ENCODE measurements at regions not wholly inside any gene's neighbourhood (a gene's known extent, or its start where the extent isn't known, plus 50 kb on each side); places are given as distances from the start of the nearest gene placed in this dataset.

- no peak for TF ChIP-seq RCOR1 (IDR thresholded peaks at IDR 0.05; ENCODE audit: insufficient replicate concordance, low read length)
- no peak for TF ChIP-seq USF2 (IDR thresholded peaks at IDR 0.05; ENCODE audit: low read depth, low read length)
- no peak for TF ChIP-seq CTCF (conservative IDR thresholded peaks at IDR 0.05; ENCODE audit: low read depth, low read length)
- TF ChIP-seq MAZ (IDR thresholded peaks at IDR 0.05; ENCODE audit: borderline replicate concordance, low read depth, low read length) = no peak
- TF ChIP-seq CHD1 (IDR thresholded peaks at IDR 0.05; ENCODE audit: low read depth, low read length) = no peak
- no peak for TF ChIP-seq ELK1 (IDR thresholded peaks at IDR 0.05; ENCODE audit: borderline replicate concordance, low read depth, low read length)
- no peak for TF ChIP-seq RAD21 (IDR thresholded peaks at IDR 0.05; ENCODE audit: low read length)
- no peak for TF ChIP-seq POLR2A (IDR thresholded peaks at IDR 0.05; ENCODE audit: low read depth, low read length)
- no peak for TF ChIP-seq RFX5 (IDR thresholded peaks at IDR 0.05; ENCODE audit: low read depth, low read length)
- no peak for TF ChIP-seq MXI1 (IDR thresholded peaks at IDR 0.05; ENCODE audit: borderline replicate concordance, low read depth, low read length)
These were observed 163.5 kb downstream of the GOLGA6L4 start for GRCh38 chr15:84398763-84399701.

Measured in IMR-90 (cell line).